GM21529 (cell line): ENCODE measurements at regions not wholly inside any gene's neighbourhood (a gene's known extent, or its start where the extent isn't known, plus 50 kb on each side); places are given as distances from the start of the nearest gene placed in this dataset.
"Not testable (repeated sequence)": the region's sequence is repeated elsewhere in the genome, so short reads cannot be mapped to it uniquely, and the experiment has no call there.

ENCODE experiments used
- ATAC-seq: cut with Tn5 transposase; IDR thresholded peaks from one replicate; pipeline ENCODE4 v1.9.1; 2021; ENCODE audit not compliant: unreplicated experiment

- ATAC-seq = no peak
Measured at GRCh38 chr18:40243607-40244006, 1711.4 kb upstream of the PIK3C3 start.

- no peak for ATAC-seq
Measured at GRCh38 chr18:40235836-40236235, 1719.2 kb upstream of the PIK3C3 start.

GRCh38 chr18:40235323-40235722, 1719.7 kb upstream of the PIK3C3 start:
- ATAC-seq = no peak

GRCh38 chr18:40233931-40234616, 1721.0 kb upstream of the PIK3C3 start:
- no peak for ATAC-seq

GRCh38 chr18:40222776-40223175, 1732.3 kb upstream of the PIK3C3 start:
- no peak for ATAC-seq

- ATAC-seq = no peak
Measured at GRCh38 chr18:40216856-40217255, 1738.2 kb upstream of the PIK3C3 start.

GRCh38 chr18:40215979-40216378, 1739.1 kb upstream of the PIK3C3 start:
- no peak for ATAC-seq

- ATAC-seq = no peak
Measured at GRCh38 chr18:40210696-40211095, 1744.3 kb upstream of the PIK3C3 start.

GRCh38 chr18:40208958-40209357, 1746.1 kb upstream of the PIK3C3 start:
- no peak for ATAC-seq

GRCh38 chr18:40197711-40198110, 1757.3 kb upstream of the PIK3C3 start:
- ATAC-seq = no peak

- ATAC-seq = no peak
Measured at GRCh38 chr18:40186677-40187076, 1768.4 kb upstream of the PIK3C3 start.

GRCh38 chr18:40179729-40180461, 1775.1 kb upstream of the PIK3C3 start:
- no peak for ATAC-seq

- ATAC-seq = no peak
Measured at GRCh38 chr18:40168026-40168425, 1787.0 kb upstream of the PIK3C3 start.

GRCh38 chr18:40163254-40163653, 1791.8 kb upstream of the PIK3C3 start:
- ATAC-seq = no peak

GRCh38 chr18:40160361-40160760, 1794.7 kb upstream of the PIK3C3 start:
- no peak for ATAC-seq

GRCh38 chr18:40159141-40160017, 1795.7 kb upstream of the PIK3C3 start:
- no peak for ATAC-seq

- no peak for ATAC-seq
Measured at GRCh38 chr18:40157120-40157519, 1797.9 kb upstream of the PIK3C3 start.

- no peak for ATAC-seq
Measured at GRCh38 chr18:40152859-40153258, 1802.2 kb upstream of the PIK3C3 start.

GRCh38 chr18:40148960-40149359, 1806.1 kb upstream of the PIK3C3 start:
- no peak for ATAC-seq

GRCh38 chr18:40133253-40133652, 1821.8 kb upstream of the PIK3C3 start:
- no peak for ATAC-seq

GRCh38 chr18:40132438-40132837, 1822.6 kb upstream of the PIK3C3 start:
- ATAC-seq = not testable (repeated sequence)

GRCh38 chr18:40124107-40124506, 1830.9 kb upstream of the PIK3C3 start:
- ATAC-seq = no peak
